ENCODE measurements at regions not wholly inside any gene's neighbourhood (a gene's known extent, or its start where the extent isn't known, plus 50 kb on each side); places are given as distances from the start of the nearest gene placed in this dataset.

- TF ChIP-seq CTCF (IDR thresholded peaks at IDR 0.05) (no peak), POLR2A (IDR thresholded peaks at IDR 0.05; ENCODE audit: low read depth) (no peak), POLR2AphosphoS5 (IDR thresholded peaks at IDR 0.05) (no peak), EP300 (IDR thresholded peaks at IDR 0.05) (no peak)
Measured at GRCh38 chr20:11031300-11031699, 357.5 kb upstream of the JAG1 start.
